GM19035 (cell line): ENCODE measurements at regions not wholly inside any gene's neighbourhood (a gene's known extent, or its start where the extent isn't known, plus 50 kb on each side); places are given as distances from the start of the nearest gene placed in this dataset.

Experiments
- ATAC-seq: cut with Tn5 transposase; IDR thresholded peaks from one replicate; pipeline ENCODE4 v1.9.1; 2021; ENCODE audit not compliant: unreplicated experiment

GRCh38 chr15:58294681-58295254 lies 137.0 kb upstream of the LIPC start:
- ATAC-seq: no peak

- ATAC-seq: no peak
Observed at GRCh38 chr15:58295637-58296215, 136.1 kb upstream of the LIPC start.

- no peak for ATAC-seq
Observed at GRCh38 chr15:58296276-58296675, 135.5 kb upstream of the LIPC start.

GRCh38 chr15:58297639-58298038 lies 134.2 kb upstream of the LIPC start:
- no peak for ATAC-seq

- ATAC-seq: no peak
Observed at GRCh38 chr15:58298879-58299850, 132.6 kb upstream of the LIPC start.

GRCh38 chr15:58302832-58303231 lies 129.0 kb upstream of the LIPC start:
- ATAC-seq: no peak

- ATAC-seq: no peak
Observed at GRCh38 chr15:58303236-58303635, 128.6 kb upstream of the LIPC start.

- no peak for ATAC-seq
Observed at GRCh38 chr15:58306591-58307312, 125.0 kb upstream of the LIPC start.

- no peak for ATAC-seq
Observed at GRCh38 chr15:58307313-58307961, 124.4 kb upstream of the LIPC start.

- no peak for ATAC-seq
Observed at GRCh38 chr15:58308742-58309355, 122.9 kb upstream of the LIPC start.

- ATAC-seq: no peak
Observed at GRCh38 chr15:58309963-58310928, 121.5 kb upstream of the LIPC start.

- no peak for ATAC-seq
Observed at GRCh38 chr15:58311556-58311955, 120.2 kb upstream of the LIPC start.

- no peak for ATAC-seq
Observed at GRCh38 chr15:58312031-58312430, 119.8 kb upstream of the LIPC start.

GRCh38 chr15:58313304-58313703 lies 118.5 kb upstream of the LIPC start:
- no peak for ATAC-seq

GRCh38 chr15:58313810-58314592 lies 117.8 kb upstream of the LIPC start:
- no peak for ATAC-seq

GRCh38 chr15:58314593-58315216 lies 117.1 kb upstream of the LIPC start:
- ATAC-seq: no peak

- ATAC-seq: no peak
Observed at GRCh38 chr15:58318517-58318916, 113.3 kb upstream of the LIPC start.

GRCh38 chr15:58321034-58321433 lies 110.8 kb upstream of the LIPC start:
- no peak for ATAC-seq
